ENCODE measurements at regions not wholly inside any gene's neighbourhood (a gene's known extent, or its start where the extent isn't known, plus 50 kb on each side); places are given as distances from the start of the nearest gene placed in this dataset.
"Not testable (repeated sequence)": the region's sequence is repeated elsewhere in the genome, so short reads cannot be mapped to it uniquely, and the experiment has no call there.

DNA sequence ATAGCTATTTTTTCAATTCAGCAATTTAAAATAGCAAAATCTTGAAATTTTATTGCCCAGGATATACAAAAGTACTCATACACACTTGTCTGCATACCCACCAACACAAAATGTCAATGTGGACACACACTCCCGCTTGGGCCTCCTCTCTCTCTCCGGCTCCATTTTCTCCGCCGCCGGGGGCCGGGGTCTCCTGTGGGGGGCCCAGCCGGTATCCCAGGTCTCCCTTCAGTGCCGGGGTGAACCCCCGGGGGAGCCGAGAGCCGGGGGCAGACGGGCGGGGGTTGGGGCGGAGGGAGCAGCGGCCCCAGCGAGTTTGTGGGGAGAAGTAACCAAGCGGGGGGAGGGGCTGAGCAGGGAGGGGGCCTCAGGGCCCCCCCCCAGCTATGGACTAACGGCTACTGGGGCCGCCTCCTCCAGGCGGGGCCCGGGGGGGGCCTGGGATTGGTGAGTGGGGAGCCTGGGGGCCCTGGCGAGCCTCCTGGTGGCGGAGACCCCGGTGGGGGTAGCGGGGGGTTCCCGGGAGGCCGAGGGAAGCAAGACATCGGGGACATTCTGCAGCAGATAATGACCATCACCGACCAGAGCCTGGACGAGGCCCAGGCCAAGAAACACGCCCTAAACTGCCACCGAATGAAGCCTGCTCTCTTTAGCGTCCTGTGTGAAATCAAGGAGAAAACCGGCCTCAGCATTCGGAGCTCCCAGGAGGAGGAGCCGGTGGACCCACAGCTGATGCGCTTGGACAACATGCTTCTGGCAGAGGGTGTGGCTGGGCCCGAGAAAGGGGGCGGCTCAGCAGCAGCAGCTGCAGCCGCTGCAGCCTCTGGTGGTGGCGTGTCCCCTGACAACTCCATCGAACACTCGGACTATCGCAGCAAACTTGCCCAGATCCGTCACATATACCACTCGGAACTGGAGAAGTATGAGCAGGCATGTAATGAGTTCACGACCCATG is 56.6 kb downstream of the CHST2 start:
- DNase-seq: not testable (repeated sequence)

DNA sequence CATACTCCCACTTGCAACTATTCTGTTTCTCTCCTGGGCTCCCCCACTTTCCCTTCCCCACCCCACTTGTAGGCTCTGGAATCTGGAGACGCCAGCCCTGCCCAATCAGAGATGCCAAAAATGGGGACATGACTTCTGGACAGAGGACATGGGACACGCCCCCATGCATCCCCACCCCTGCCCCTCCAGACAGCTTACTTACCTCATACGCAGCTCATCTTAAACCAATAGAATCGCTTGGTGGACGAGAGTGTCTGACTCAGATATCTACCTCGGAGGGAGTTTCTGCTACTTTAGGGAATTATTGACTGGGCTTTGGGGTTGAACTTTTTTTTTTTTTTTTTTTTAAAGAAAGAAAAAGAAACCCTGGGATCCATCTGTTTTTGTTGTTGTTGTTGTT is 58.4 kb downstream of the CHST2 start:
- not testable (repeated sequence) for DNase-seq

DNA sequence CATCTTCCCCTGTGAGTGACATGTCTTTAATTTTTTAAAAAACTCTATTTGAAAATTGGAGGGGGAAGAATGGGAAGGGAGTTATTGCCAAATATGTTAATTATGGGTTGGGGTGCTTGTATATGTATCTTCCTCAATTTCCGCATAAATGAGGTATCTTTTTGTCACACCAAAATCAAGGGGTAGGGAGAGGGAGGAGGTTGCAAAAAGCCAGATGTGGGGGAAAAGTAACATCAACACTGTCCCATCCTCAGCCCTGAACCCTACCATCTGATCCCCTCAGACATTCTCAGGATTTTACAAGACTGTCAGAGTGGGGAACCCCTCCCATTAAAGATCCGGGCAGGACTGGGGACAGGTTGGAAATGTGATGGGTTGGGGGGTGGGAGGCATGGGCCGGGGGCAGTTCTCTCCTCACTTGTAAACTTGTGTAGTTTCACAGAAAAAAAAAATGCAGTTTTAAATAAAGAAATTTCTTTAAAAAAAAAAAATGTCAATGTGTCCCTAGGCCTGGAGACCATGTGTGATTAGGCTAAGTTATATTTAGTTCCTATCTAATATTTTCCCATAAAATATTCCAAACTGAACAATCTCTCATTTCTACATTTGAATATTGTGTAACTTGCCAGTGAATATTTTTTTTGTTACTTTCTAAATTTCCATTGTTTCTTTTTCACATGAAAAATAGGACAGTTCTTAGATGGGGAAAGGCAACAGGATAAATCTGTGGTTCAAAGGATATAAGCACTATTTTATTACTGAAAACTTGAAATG is 59.4 kb downstream of the CHST2 start:
- not testable (repeated sequence) for DNase-seq

DNA sequence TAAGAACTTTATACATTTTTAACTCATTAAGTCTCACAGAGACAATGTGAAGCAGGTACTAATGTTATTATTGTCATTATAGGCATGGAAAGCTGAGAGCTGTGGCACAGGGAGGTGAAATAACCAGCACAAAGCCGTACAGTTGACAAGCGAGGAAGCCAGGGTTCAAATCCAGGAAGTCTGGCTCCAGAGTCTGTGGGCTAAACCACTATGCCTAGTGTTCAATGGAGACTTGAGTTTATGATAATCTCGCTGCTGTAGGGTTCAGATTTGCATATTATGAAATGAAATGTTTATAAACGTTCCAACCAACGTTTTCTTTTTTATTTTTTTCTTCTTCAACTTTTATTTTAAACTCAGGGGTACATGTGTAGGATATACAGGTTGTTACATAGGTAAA is 60.0 kb downstream of the CHST2 start:
- no peak for DNase-seq

DNA sequence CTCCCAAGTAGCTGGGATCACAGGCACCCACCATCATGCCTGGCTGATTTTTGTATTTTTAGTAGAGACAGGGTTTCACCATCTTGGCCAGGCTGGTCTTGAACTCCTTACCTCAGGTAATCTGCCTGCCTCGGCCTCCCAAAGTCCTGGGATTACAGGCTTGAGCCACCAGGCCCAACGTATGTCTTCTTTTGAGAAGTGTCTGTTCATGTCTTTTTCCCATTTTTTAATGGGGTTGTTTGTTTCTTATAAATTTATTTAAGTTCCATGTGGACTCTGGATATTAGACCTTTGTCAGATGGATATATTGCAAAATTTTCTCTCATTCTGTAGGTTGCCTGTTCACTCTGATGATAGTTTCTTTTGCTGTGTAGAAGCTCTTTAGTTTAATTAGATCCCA is 61.3 kb downstream of the CHST2 start:
- DNase-seq: not testable (repeated sequence)

DNA sequence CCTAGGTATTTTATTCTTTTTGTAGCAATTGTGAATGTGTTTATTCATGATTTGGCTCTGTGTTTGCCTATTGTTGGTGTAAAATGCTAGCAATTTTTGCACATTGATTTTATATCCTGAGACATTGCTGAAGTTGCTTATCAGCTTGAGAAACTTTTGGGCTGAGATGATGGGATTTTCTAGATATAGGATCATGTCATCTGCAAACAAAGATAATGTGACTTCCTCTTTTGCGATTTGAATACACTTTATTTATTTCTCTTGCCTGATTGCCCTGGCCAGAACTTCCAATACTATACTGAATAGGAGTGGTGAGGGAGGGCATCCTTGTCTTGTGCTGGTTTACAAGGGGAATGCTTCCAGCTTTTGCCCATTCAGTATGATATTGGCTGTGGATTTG is 62.4 kb downstream of the CHST2 start:
- not testable (repeated sequence) for DNase-seq

DNA sequence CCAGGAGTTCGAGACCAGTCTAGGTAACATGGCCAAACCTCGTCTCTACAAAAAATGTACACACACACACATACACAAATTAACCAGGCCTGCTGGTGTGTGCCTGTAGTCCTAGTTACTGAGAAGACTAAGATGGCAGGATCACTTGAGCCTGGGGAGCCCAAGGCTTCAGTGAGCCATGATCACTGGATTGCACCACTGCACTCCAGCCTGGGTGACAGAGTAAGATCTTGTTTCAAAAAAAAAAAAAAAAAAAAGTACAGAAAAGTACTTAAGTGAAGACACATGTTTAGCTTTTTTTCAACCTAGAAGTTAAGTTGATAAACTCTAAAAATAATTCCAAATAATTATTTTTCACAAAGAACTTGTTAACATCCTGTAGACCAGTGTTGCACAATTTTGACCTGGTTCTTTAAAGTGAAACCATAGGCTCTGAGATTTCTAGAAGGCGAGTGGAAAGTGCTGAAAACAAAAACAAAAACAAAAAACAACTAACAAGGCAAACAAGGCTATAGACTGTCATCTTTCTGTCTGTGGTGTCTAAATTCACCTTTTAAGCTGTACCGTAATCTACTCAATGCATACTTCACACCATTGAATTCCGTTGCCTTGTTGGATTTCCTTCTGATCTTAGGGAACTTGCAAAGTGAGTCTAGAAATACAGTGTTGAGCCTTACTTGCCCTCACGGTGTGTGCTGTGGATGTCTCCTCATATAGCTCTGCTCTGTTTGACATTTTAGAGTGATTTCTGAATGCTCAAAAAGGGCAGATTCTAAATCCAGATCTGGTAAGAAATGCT is 63.5 kb downstream of the CHST2 start:
- no peak for DNase-seq

DNA sequence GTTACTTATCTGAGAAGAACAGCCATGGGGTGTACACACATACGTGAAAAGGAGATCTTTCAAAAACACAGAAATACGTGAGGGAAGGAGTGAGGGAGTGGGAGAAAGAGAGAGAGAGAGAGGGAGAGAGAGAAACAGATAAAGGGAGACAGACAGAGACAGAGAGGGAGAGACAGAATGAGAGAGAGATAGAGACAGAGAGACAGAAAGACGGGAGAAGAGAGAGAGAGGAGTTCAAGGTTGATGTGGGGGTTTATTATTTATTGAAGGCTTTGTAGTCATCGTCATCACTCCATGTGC is 64.0 kb downstream of the CHST2 start:
- DNase-seq: no peak

DNA sequence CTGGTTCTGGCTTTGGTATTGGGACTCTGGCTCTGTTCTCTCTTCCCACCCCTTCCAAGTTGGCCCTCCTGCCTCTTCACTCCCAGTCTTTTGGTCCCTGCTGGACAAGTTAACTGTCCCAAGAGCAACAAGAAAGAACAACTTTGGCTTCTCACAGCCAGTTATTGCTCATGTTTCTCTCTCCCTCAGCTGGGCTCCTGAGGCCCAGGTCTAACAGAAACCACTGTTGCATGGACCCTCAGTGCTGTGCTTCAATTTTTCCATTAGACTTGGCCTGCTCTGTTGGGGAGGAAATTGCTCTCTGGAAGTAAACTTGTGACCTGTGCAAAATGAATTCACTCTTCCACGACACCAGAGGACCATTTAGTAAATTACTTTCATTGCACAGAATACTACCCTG is 64.5 kb downstream of the CHST2 start:
- no peak for DNase-seq

DNA sequence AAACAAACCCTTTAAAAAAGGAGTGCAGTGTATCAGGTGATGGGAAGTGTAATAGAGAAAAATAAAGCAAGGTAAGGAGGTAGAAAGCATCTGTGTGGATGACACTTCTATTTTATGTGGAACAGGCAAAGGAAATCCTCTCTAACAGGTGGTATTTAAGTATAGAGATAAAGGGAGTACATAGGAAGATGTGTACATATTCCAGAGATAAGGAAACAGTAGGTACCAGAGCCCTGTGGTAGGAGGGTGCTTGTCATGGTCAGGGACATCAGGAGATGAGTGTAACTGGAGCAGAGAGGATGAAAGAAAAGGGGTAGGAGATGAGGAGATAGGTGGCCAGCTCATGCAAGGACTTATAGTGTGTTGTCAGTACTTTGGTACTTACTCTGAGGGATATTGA is 65.8 kb downstream of the CHST2 start:
- DNase-seq: no peak

DNA sequence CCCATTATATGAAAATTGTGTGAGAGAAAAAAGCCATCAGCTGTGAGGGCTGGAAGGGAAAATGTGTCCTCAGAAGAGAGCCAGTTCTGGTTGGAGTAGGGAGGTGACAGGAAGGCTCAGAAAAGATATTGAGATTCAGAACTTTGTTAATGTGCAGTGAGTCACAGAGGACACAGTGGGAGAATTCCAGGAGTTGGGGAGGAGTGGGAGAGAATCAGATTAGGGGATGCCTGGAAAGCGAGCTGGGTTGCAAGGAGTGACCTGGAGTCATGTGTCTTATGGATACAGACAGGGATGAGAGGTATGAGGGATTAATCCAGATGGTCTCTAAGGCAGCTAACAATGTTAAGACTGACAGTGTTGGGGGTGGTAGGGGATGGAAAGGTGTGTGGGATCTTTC is 67.5 kb downstream of the CHST2 start:
- no peak for DNase-seq

DNA sequence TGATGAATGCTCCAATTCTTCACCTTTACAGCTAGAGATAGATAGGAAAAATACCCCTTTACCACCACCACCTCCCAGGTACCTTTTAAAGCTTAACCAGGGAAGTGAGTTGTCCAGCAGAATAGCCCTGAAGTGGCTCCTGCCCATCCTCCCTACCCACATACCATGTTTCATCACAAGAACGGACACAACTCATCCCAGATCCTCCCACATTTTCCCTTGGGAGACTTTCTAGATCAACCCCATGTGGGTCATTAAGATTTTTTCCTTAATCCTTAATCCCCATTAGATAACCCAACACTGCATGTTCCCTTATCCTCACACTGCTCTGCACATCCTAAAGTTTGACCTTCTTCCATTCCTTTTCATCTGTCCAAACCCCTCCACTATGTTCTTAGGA is 69.3 kb downstream of the CHST2 start:
- DNase-seq: no peak

DNA sequence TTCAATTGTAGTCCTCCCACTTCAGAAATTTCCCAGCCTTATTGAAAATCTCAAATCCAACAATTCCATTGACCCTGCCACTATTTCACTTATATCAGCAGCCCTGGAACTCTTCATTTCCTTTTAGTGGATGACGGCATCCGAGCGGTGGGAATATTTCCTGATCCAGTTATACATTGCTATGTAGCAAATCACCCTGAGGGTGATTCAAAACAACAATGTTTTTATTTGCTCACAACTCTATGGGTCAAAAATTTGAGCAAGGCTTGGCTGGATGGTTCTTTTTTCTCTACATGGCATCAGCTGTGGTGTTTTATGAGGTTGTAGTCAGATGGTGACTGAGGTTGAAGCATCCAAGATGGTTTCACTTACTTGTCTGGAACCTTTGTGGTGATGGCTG is 70.5 kb downstream of the CHST2 start:
- no peak for DNase-seq

DNA sequence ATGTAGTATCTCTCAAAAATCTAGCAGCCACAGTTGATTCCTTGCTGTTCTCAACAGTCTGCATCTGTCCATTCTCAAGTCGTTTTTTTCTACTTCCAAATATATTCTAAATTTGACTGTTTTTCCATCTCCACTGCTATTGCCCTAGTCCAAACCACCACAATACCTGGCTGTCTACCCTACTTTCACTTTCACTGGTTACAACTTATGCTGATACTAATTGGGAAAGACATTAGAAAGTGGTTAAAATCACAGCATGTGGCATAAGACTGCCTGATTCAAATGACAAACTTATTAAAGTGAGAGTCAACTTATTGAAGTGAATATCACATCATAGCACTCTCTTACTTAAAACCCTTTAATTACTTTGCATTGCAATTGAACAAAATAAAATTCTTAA is 72.6 kb downstream of the CHST2 start:
- no peak for DNase-seq

DNA sequence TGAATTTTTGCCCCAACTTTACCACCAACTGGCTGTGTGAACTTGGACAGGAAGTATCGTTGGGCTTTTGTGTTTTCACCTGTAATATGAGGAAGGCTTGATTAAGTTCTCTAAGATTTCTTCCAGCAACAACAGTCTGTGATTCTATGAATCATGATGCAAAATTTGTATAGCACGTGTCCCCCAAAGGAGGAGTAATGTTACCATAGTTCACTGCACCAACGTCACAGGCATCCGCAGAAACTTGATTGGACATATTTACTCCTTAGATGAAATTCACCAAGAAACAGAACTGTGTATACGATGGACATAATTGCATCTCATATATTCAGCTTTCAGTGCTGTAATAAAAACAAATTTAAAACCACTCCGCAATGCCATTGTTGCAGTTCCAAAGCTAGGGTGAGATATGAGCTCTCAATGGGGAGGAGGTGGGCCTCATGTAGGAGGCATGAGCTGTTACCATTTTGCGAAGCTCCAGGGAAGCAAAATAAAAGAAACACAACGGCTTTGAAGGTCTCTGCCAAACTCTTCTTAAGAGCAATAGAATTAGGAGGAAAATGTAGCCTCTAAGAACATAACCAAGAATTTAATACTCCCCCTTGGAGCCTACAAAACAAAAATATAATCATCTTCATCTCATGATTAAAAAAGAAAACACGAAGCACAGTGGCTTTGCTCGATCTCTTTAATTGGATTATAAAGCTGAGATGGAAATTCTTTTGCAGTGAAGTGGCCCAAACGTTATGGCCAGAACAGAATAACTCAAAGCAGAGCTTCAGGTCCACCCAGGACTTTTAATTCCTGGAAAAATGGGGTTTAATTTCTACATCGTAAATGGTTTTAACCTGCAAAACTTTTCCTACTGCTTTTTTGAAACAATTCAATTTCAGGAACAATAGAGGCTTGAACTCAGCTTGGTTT is 80.7 kb downstream of the CHST2 start:
- no peak for DNase-seq

DNA sequence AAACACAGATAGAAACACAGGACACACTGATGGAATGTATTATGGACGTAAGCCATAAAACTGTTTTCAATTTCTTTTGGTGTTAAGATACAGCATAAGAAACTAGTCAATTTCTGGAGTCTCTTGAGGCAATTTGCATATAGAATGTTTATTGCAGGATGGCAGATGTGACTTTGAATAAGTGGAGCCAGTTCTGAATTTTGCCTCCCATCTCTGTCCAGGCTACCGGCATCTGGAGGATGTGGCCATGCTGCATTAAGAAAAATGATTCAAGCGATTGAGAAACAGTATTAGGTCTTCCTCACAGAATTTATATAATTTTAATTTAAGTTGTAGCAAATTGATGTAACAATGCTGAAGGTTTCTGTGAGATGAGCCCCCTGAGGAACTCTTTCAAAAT is 81.5 kb downstream of the CHST2 start:
- no peak for DNase-seq

DNA sequence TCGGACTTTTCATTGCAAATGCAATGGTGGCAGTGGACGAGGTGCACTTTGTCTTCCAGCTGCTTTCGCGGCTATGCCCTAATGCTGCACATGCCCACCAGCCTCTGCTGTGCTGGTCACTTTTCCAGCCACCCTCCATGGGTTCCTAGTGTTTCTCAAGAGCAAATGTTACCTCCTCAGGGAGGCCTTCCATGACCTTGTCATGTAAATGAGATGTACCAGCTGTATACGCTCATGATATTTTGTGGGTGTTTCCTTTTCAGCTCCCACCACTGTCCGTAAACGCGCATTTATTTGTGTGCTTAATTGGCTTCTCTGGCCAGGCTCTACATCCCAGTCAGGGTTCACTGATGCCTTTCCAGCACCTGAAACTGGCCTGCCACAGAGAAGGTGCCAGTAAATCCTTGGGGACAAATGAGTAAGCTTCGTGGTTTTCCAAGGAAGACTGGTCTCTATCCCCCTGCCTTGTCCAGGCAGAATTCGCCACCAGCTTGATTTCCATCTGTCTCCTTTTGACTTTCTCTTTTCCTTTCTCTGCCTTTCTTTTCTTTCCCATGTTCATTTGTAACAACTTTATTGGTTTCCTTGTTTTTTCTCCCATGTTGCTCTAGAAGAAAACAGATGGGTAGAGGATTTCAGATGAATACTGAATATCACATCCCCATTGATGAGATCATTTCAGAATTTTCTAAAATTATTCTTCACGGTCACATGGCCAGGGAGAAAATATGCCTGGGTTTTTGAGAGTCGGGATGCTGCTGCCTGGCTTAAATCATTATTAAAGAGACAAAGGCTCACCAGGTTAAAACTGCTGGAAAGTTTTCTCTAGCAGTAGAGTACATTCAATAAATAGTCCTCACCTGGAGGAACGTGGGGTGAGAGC is 82.5 kb downstream of the CHST2 start:
- no peak for DNase-seq

DNA sequence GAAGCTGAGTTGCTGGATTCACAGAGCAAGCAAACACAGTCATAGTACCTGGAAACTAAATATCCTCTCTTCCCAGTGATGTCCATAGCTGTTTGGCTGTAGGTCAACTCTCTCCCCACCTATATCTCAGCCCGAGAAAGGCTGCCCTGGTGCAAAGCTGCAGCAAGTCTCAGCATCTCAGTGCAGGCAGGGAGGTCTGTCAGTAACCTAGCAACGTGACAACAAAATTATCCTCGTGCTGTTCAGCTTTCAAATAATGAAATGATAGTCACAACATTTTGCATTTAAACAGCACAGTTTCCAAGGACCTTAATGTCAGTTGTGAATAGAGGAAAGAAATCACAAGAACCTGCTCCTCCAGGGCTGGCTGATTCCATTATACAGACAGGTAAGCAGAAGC is 83.6 kb downstream of the CHST2 start:
- DNase-seq: no peak

DNA sequence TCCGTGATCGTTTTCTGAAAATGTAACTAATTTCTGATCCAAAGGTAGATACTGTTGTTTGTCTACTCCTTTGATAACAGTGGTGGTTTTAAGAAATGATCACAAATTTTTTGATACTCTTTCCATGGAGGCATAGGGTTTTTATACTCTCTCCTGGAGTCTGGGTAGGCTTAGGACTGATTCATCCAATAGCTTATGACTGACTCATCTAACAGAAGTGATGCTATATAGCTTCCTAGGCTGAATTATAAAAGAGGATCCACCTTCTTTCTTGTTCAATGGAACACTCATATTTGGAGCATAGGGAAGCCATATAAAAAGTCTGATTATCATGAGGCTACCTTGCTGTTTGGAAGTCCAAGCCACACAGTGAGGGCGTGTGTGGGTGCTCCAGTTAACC is 84.3 kb downstream of the CHST2 start:
- no peak for DNase-seq

DNA sequence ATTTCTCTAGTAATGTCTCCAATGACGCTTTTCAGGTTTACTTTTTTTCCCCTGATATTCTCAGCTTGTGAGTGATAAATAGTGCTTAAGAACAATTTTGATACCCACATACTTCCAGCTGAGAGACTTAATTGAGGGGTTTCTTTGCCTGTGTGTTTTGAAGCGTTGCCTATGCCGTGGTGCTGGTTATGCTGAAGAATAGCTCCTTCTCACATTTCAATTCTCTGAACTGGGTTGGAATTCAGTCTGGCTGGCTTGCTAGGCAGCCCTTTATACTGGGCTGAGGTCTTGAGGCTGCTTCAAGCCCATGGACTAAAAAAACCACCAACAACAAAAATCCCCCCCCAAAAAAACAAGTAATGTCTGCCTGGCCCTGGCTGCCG is 87.4 kb downstream of the CHST2 start:
- DNase-seq: peak; percentile 29

DNA sequence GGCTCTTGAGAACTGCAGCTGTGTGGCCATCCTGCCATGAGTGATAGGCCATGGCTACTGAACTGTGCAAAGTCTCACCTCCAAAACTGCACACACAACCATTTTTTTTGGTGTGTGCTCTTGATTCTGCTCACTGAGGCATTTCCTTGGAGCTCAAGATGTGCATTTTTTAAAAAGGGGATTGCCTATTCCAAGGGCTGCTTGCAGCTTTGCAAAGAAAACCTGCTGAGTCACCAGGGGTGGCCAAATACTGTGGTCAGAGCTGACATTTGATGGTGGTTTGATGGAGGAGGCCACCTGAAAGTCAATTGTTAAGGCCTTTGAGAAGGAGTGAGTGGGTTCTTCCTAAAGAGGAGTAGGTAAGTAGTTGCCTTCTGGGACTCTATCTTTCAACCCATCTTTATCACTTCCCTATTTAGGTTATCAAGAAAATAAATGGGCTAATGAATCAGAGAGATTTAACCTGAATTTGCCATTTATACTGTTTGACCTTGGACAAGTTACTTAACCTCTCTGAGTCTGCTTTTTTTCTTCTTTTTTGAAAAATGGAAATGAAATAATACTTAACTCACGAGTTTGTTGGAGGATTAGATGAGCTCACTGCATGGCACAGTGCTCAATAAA is 87.9 kb downstream of the CHST2 start:
- no peak for DNase-seq
